ENCODE measurements at regions not wholly inside any gene's neighbourhood (a gene's known extent, or its start where the extent isn't known, plus 50 kb on each side); places are given as distances from the start of the nearest gene placed in this dataset.

- TF ChIP-seq REST (IDR thresholded peaks at IDR 0.05; ENCODE audit: borderline replicate concordance) = no peak
- no peak for TF ChIP-seq CTCF (IDR thresholded peaks at IDR 0.05; ENCODE audit: poor library complexity, severe bottlenecking)
- no peak for TF ChIP-seq EZH2 (IDR thresholded peaks at IDR 0.05; ENCODE audit: borderline replicate concordance, insufficient read depth, low read length, poor library complexity, severe bottlenecking)
- TF ChIP-seq POLR2AphosphoS5 (IDR thresholded peaks at IDR 0.05) = no peak
- TF ChIP-seq TAF1 (IDR thresholded peaks at IDR 0.05; ENCODE audit: low read depth) = no peak
- no peak for TF ChIP-seq RAD21 (conservative IDR thresholded peaks at IDR 0.05)
- no peak for TF ChIP-seq EP300 (conservative IDR thresholded peaks at IDR 0.05; ENCODE audit: poor library complexity, severe bottlenecking)
- TF ChIP-seq MXI1 (conservative IDR thresholded peaks at IDR 0.05; ENCODE audit: poor library complexity, severe bottlenecking) = no peak
Measured at GRCh38 chr10:131549116-131549515, 237.6 kb upstream of the TCERG1L start.
